T1000 (cell line): ENCODE measurements at regions not wholly inside any gene's neighbourhood (a gene's known extent, or its start where the extent isn't known, plus 50 kb on each side); places are given as distances from the start of the nearest gene placed in this dataset.
A peak's percentile ranks its signal among the peaks of the same experiment; 100 is the strongest.

Experiments used
- DNase-seq: peaks from one replicate; lab custom pipeline; 2025; ENCODE audit warnings: mixed read lengths; lab: John Stamatoyannopoulos, UW

DNA sequence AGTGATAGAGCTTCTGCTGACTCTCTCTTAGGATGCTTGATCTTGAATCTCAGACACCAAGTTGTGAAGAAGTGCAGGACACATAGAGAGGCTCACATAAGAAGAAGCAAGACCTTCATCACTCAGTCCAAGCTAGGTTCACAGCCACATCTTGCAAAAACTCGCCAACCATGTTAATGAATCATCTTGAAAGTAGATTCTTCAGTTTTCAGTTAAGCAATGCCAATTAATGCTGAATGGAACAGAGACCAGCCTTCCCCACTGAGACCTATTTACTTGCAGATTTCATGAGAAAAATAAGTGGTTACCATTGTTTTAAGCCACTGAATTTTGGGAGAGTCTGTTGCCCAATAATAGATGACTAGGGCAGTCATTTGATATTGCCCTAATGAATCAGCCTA lies 217.7 kb upstream of the EDIL3 start:
- no peak for DNase-seq

GRCh38 chr5:84599964-84600363 lies 215.3 kb upstream of the EDIL3 start:
- no peak for DNase-seq

- no peak for DNase-seq
Measured at GRCh38 chr5:84597904-84598303, 213.2 kb upstream of the EDIL3 start.

- no peak for DNase-seq
Measured at GRCh38 chr5:84590629-84591028, 205.9 kb upstream of the EDIL3 start.

- DNase-seq, result no peak
Measured at GRCh38 chr5:84589926-84590325, 205.2 kb upstream of the EDIL3 start.

DNA sequence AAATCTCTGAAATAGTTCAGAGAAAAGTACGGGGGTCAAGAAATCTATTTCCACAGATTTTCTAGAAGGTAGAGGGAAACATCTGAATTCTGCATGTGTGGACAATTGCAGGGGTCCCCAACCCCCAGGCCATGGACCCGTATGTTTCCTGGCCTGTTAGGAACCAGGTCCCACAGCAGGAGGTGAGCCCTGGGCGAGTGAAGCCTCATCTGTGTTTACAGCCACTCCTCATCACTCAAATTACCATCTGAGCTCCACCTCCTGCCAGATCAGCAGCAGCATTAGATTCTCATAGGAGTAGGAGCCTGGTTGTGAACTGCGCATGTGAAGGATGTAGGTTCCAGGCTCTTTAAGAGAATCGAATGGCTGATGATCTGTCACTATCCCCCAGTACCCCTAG lies 200.5 kb upstream of the EDIL3 start:
- no peak for DNase-seq

- no peak for DNase-seq
Measured at GRCh38 chr5:84578226-84578625, 193.5 kb upstream of the EDIL3 start.

- no peak for DNase-seq
Measured at GRCh38 chr5:84573017-84573712, 188.5 kb upstream of the EDIL3 start.

DNA sequence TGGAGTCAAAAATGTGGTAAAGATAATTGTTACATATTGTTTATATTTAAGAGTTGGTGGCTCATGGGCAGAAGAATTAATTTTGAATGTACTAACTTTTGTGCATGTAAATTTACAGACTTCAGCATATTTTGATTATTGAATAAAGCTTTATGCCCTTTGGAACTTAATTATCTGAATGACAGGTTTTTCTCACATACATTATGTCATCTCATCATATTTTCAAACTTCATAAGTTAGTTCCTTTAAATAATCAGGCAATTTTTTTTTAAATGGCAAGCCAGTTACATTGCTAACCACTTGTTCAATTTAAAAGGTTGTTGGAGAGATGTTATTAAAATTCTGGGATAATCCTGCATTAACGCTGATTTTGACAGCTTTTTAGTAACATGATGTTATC lies 184.6 kb upstream of the EDIL3 start:
- no peak for DNase-seq

DNA sequence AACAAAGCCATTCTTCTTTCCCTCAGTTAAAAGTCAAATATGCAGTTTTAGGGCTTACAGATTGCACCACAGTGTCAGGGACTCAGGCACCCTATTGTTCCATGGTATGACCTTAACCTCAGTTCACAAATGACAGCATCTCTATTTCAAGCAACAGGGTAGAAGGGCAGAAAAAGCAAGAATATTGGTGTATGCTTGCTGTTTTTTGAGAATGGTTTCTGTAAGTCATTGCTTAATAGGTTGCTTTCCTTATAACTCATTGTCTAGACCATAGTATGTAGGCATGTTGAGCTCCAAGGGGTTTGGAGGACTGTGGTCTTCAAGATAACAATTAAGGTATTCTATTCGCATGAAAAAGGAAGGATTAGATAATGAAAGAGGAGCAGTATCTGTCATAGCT lies 183.5 kb upstream of the EDIL3 start:
- no peak for DNase-seq

DNA sequence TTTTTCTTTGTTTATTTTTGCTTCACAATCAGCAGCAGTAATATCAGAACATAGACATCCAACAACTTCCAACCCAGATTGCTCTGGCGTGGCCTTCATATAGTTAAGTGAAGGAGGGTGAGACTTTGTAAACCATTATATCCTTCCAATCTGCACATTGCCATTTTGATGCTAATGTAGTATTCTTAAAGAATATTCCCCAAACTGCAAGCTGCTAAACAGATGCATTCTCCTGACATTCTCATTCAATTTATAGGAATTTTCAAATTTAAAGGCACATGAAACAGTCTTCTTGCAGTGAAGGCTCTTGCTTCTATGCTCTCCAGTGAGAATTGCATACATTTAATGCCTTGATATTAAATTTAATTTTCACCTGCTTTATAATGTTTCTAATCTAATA lies 181.2 kb upstream of the EDIL3 start:
- no peak for DNase-seq

GRCh38 chr5:84564321-84565075 lies 179.8 kb upstream of the EDIL3 start:
- DNase-seq, result no peak

GRCh38 chr5:84550222-84550621 lies 165.5 kb upstream of the EDIL3 start:
- DNase-seq, result no peak

GRCh38 chr5:84549054-84549453 lies 164.4 kb upstream of the EDIL3 start:
- no peak for DNase-seq

GRCh38 chr5:84546686-84547085 lies 162.0 kb upstream of the EDIL3 start:
- DNase-seq, result no peak

DNA sequence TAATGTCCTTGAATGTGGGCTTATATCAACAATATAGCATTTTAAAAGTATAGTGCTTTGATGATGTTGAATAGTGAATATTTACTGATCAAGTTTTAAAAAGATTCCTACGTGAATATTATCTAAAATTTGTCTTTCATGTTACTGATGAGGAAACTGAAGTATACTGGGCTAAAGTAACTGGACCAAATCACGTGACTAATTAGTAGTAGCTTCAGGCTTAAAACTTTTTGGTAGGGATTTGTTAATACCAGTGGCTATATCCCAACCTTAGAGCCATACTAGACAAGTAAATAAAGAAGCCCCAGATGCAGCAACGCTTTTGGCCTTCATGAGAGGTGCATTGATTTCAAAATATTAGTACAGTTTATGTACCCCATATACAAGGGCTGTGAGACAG lies 152.1 kb upstream of the EDIL3 start:
- DNase-seq, result no peak

GRCh38 chr5:84535281-84535680 lies 150.6 kb upstream of the EDIL3 start:
- DNase-seq, result no peak

DNA sequence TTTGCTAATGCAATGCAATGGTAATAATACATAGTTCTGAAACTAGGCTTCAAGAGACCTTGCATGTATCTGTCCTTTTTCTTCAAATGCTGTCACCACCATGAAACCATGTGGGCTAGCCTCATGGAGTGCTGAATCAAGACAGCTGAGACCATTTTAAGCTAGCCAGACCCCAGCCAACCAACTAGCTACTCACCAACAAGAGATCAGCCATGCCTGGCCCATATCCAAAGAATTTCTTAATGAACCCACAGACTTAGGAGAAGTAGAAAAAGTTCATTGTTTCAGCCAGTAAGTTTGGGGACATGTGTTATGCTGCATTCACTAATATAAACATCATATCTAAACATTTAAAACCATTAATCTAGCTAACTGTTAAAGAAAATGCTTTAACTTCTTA lies 139.8 kb upstream of the EDIL3 start:
- no peak for DNase-seq

- DNase-seq, result no peak
Measured at GRCh38 chr5:84518862-84519261, 134.2 kb upstream of the EDIL3 start.

- DNase-seq, result no peak
Measured at GRCh38 chr5:84518370-84518769, 133.7 kb upstream of the EDIL3 start.

DNA sequence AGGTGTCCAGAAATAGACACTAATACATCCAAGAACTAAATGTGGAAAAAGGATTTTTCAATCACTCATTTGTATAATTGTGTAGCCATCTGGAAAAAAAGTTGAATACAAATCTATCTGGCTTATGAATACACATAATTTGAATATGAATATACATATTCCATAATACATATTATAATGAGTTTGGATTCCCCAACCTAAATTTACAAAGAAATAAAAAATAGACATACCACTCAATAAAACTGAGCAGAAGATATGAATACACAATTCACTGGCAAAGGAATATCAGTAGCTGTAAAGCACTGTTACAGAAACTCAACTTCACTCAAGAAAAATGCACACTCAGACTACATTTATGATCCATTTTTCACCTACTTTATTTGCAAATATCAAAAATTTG lies 121.9 kb upstream of the EDIL3 start:
- DNase-seq, result no peak

GRCh38 chr5:84494453-84494852 lies 109.8 kb upstream of the EDIL3 start:
- peak; percentile 25 for DNase-seq

DNA sequence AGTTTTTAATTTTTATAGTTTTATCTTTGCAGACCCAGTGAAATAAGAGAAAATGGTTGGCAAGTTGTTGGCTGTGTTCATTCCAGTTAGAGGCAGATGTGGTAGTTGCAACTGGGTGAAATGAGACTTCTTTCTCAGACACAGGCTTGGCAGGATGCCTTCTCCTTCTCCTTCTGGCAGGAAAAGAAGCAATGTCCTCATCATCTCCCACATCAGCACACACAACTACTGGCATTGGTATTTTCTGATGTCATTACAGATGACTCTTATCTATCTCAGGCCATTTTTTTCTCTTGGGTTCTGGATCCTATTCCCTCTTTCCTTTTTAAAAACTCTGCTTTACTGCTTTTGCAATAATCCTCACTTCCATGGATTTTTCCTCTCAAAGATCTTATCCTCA lies 103.3 kb upstream of the EDIL3 start:
- no peak for DNase-seq
